ENCODE measurements at regions not wholly inside any gene's neighbourhood (a gene's known extent, or its start where the extent isn't known, plus 50 kb on each side); places are given as distances from the start of the nearest gene placed in this dataset.

- no peak for ATAC-seq
- Histone ChIP-seq H3K79me2 (ENCODE audit: insufficient read depth, low read length) (no peaks in the 10 kb centered on the region), H3K9ac (ENCODE audit: insufficient read depth, low read depth, low read length) (no peak overlapping the region), H3K27ac (ENCODE audit: extremely low read length, insufficient read depth, low read length) (no peak overlapping the region), H3K27me3 (ENCODE audit: control insufficient read depth in 1 of 2, insufficient read depth in 2 of 2, low read length in 2 of 2) (no peaks in the 10 kb centered on the region), H3K4me2 (ENCODE audit: low read depth, low read length) (no peak overlapping the region), H3K4me3 (replicated peaks in 1 of 3; ENCODE audit: insufficient read depth in 1 of 3, low read depth in 2 of 3, low read length in 3 of 3) (no peak overlapping the region), H3K4me1 (ENCODE audit: insufficient read depth, low read length) (no peaks in the 10 kb centered on the region), H2AFZ (ENCODE audit: low read length) (no peak overlapping the region), H3K9me3 (ENCODE audit: low read length) (peaks cover 10% of the 10 kb centered on the region; the same call in 1 of the 2 replicates), H3K36me3 (replicated peaks in 1 of 2; ENCODE audit: control insufficient read depth in 1 of 2, insufficient read depth in 2 of 2, low read length in 2 of 2) (no peaks in the 10 kb centered on the region), H4K20me1 (ENCODE audit: insufficient read depth, low read length) (no peaks in the 10 kb centered on the region)
- BruUV-seq (replicated peaks) = no TSS peak
- CTCF ChIA-PET (ENCODE audit: low intra/inter-chr PET ratio, low total read pairs) = no interaction called here
- in situ Hi-C loops (cut with HindIII; ENCODE audit: extremely low pct_ligation_motif_present, low pct_unique_long_range_greater_than_20kb) = no loop called here
- intact Hi-C loops (cut with micrococcal nuclease; ENCODE audit: unreplicated experiment) = no loop called here
- FAIRE-seq = no peak
- TF ChIP-seq KLF16 (CRISPR knock-in tag; IDR thresholded peaks at IDR 0.05) (no peak), ZNF281 (CRISPR knock-in tag; IDR thresholded peaks at IDR 0.05; ENCODE audit: borderline replicate concordance) (no peak), ZSCAN21 (CRISPR knock-in tag; IDR thresholded peaks at IDR 0.05; ENCODE audit: borderline replicate concordance) (no peak), HOXA7 (CRISPR knock-in tag; IDR thresholded peaks at IDR 0.05) (no peak), TOPORS (CRISPR knock-in tag; IDR thresholded peaks at IDR 0.05) (no peak), CREB1 (IDR thresholded peaks at IDR 0.05) (no peak), CREB1 (CRISPR knock-in tag; IDR thresholded peaks at IDR 0.05) (no peak), ZNF18 (CRISPR knock-in tag; IDR thresholded peaks at IDR 0.05; ENCODE audit: insufficient replicate concordance) (no peak), PRPF4 (IDR thresholded peaks at IDR 0.05; ENCODE audit: low read depth, low read length, poor library complexity, severe bottlenecking) (no peak), PBX2 (CRISPR knock-in tag; IDR thresholded peaks at IDR 0.05) (no peak), ZNF761 (CRISPR knock-in tag; conservative IDR thresholded peaks at IDR 0.05) (no peak), PREB (CRISPR knock-in tag; IDR thresholded peaks at IDR 0.05) (no peak), TGIF2 (CRISPR knock-in tag; IDR thresholded peaks at IDR 0.05) (no peak), RORA (CRISPR knock-in tag; IDR thresholded peaks at IDR 0.05) (no peak), DDIT3 (CRISPR knock-in tag; IDR thresholded peaks at IDR 0.05) (no peak)
- DNase-seq (ENCODE audit: low spot score) = no peak
- POLR2A ChIA-PET = no interaction called here
- 3% methylated on average over 7 of the region's 7 CpGs for WGBS (ENCODE audit: low lambda C conversion rate)
Measured at GRCh38 chr16:59597269-59597668, 863.2 kb upstream of the GOT2 start.

Measured in HepG2 (cell line).